ENCODE measurements at regions not wholly inside any gene's neighbourhood (a gene's known extent, or its start where the extent isn't known, plus 50 kb on each side); places are given as distances from the start of the nearest gene placed in this dataset.

GRCh38 chr1:94355485-94355980 lies 62.7 kb upstream of the ABCD3 start (continued):
- TF ChIP-seq CTCF (IDR thresholded peaks at IDR 0.05 in 2 of 3, conservative IDR thresholded peaks at IDR 0.05 in 1 of 3; ENCODE audit: borderline replicate concordance in 1 of 3, insufficient read depth in 1 of 3, low read depth in 2 of 3, low read length in 2 of 3) (no peak), ZFX (IDR thresholded peaks at IDR 0.05) (no peak), POLR2A (IDR thresholded peaks at IDR 0.05; ENCODE audit: borderline replicate concordance, extremely low read depth, insufficient read depth, insufficient read length) (no peak)

- BruUV-seq (replicated peaks), result no TSS peak
- no peak overlapping the region for H3K27ac ChIP-seq (ENCODE audit: low read depth, low read length)
- DNase-seq (ENCODE audit: low read depth, low spot score) (no peak), ATAC-seq (no peak)
- H3K79me2 ChIP-seq (ENCODE audit: insufficient read depth, low read length), result no peaks in the 10 kb centered on the region
- H3K4me2 ChIP-seq (ENCODE audit: low read length), result no peak overlapping the region
- H3K9ac ChIP-seq (ENCODE audit: low read length), result no peak overlapping the region
- no peaks in the 10 kb centered on the region for H4K20me1 ChIP-seq (ENCODE audit: insufficient read depth)
- H3K36me3 ChIP-seq (ENCODE audit: control insufficient read depth in 1 of 2, insufficient read depth in 2 of 2, low read length in 2 of 2), result no peaks in the 10 kb centered on the region
- H3K4me1 ChIP-seq (ENCODE audit: control insufficient read depth in 1 of 2, insufficient read depth in 2 of 2, low read length in 2 of 2), result no peaks in the 10 kb centered on the region
- ChIA-PET RAD21 (ENCODE audit: low non-redundant PET in 1 of 2, low total read pairs in 2 of 2, uncharacterized antibody in 2 of 2, unreplicated experiment in 2 of 2) (no interaction called here), POLR2A (no interaction called here), CTCF (no interaction called here)
- H3K27me3 ChIP-seq (ENCODE audit: insufficient read depth, low read length), result no peaks in the 10 kb centered on the region
- intact Hi-C loops (cut with micrococcal nuclease), result no loop called here
- H3K9me3 ChIP-seq (ENCODE audit: control insufficient read depth in 1 of 2, insufficient read depth in 1 of 2, low read depth in 1 of 2, low read length in 2 of 2), result no peaks in the 10 kb centered on the region
- H3K4me3 ChIP-seq (replicated peaks in 1 of 2; ENCODE audit: low read depth in 1 of 2, low read length in 2 of 2), result no peak overlapping the region
- H3K9me2 ChIP-seq (ENCODE audit: insufficient read depth), result no peaks in the 10 kb centered on the region
- H2AFZ ChIP-seq (ENCODE audit: low read depth, low read length, poor library complexity, severe bottlenecking), result no peak overlapping the region
- TF ChIP-seq FOSL1 (IDR thresholded peaks at IDR 0.05; ENCODE audit: low read depth) (no peak), RAD21 (IDR thresholded peaks at IDR 0.05; ENCODE audit: low read depth) (no peak), YY1 (IDR thresholded peaks at IDR 0.05; ENCODE audit: extremely low read depth, insufficient replicate concordance, low read depth, low read length) (no peak), ZBTB33 (IDR thresholded peaks at IDR 0.05; ENCODE audit: extremely low read depth, insufficient replicate concordance, low read length) (no peak)
These were observed 66.7 kb upstream of the ABCD3 start for GRCh38 chr1:94351481-94351880.

Data from HCT116 (cell line).